Upper lobe of left lung (tissue), 6 donors: ENCODE measurements at regions not wholly inside any gene's neighbourhood (a gene's known extent, or its start where the extent isn't known, plus 50 kb on each side); places are given as distances from the start of the nearest gene placed in this dataset.

Experiments
- ATAC-seq, 2 donors: fragments of 200-7000 bp; cut with Tn5 transposase; one replicate each; pipeline ENCODE4 v1.9.1; 2022; ENCODE audit warnings: mild to moderate bottlenecking in 2 of 2, moderate library complexity in 2 of 2; ENCODE audit not compliant: low FRiP score in 2 of 2
- DNase-seq, 2 donors: peaks; one replicate each; pipeline ENCODE4 v3.0.0-alpha.2; 2019 to 2020
- H3K27ac ChIP-seq, 4 donors: fragments of 200-600 bp; sonication (generic); one replicate each; pipeline ENCODE4 v1.5.1; 2016 to 2019
- H3K27me3 ChIP-seq, 4 donors: fragments of 200-600 bp; sonication (generic); one replicate each; pipeline ENCODE4 v1.5.1; 2017 to 2019
- H3K36me3 ChIP-seq, 4 donors: fragments of 200-600 bp; sonication (generic); one replicate each; pipeline ENCODE4 v1.5.1; 2016 to 2019
- H3K4me1 ChIP-seq, 4 donors: fragments of 200-600 bp; sonication (generic); one replicate each; pipeline ENCODE4 v1.5.1; 2018 to 2019
- H3K4me3 ChIP-seq, 4 donors: fragments of 200-600 bp; sonication (generic); one replicate each; pipeline ENCODE4 v1.5.1; 2017 to 2019; ENCODE audit warnings: mild to moderate bottlenecking in 2 of 4, moderate library complexity in 1 of 4
- H3K9me3 ChIP-seq, 4 donors: fragments of 200-600 bp; sonication (generic); one replicate each; pipeline ENCODE4 v1.5.1; 2018 to 2019
- CTCF ChIP-seq, 6 experiments: fragments of 450-650 bp in 4 of 6; fragments of 200-600 bp in 2 of 6; sonication (generic) in 2 of 6; IDR thresholded peaks; one replicate each; pipeline ENCODE4 v1.5.1; 2016 to 2019; ENCODE audit warnings: antibody characterized with exemption in 6 of 6
- EP300 ChIP-seq, 4 donors: sonication (generic); formaldehyde crosslinking; IDR thresholded peaks; one replicate each; pipeline ENCODE4 v1.5.1; 2017; ENCODE audit warnings: antibody characterized with exemption in 4 of 4, control low read depth in 2 of 4
- POLR2A ChIP-seq, 4 donors: fragments of 450-650 bp; IDR thresholded peaks; one replicate each; pipeline ENCODE4 v1.5.1; 2016 to 2017; ENCODE audit warnings: antibody characterized with exemption in 4 of 4, mild to moderate bottlenecking in 2 of 4
- POLR2AphosphoS5 ChIP-seq, 2 donors: sonication (generic); formaldehyde crosslinking; IDR thresholded peaks; one replicate each; pipeline ENCODE4 v1.5.1; 2017; ENCODE audit warnings: antibody characterized with exemption in 2 of 2
- WGBS, 2 donors: methylation state at CpG; one replicate each; pipeline ENCODE4 v1.1.5; 2017 to 2018; 5-methylcytosine and 5-hydroxymethylcytosine counted together
- donor health status: DM: no; HTN: no; CAD: no; lungs with moderate emphysema.
- donor health status: DM: no; HTN: yes; CAD: no; lungs with severe emphysema.

GRCh38 chr5:63686938-63687337 is 275.3 kb downstream of the HTR1A start:
- Histone ChIP-seq H3K9me3 (no peaks in the 10 kb centered on the region), H3K36me3 (no peaks in the 10 kb centered on the region), H3K4me3 (no peak overlapping the region), H3K27ac (no peak overlapping the region), H3K27me3 (no peaks in the 10 kb centered on the region), H3K4me1 (no peaks in the 10 kb centered on the region)
- DNase-seq: no peak
- no peak for ATAC-seq
- TF ChIP-seq CTCF (IDR thresholded peaks at IDR 0.05) (no peak), POLR2A (IDR thresholded peaks at IDR 0.05) (no peak), EP300 (IDR thresholded peaks at IDR 0.05) (no peak), POLR2AphosphoS5 (IDR thresholded peaks at IDR 0.05) (no peak)
- 72 to 76% methylated on average over 5 of the region's 5 CpGs for WGBS, 2 donors

- DNase-seq: no peak
- WGBS, 2 donors: 40 to 56% methylated on average over 2 of the region's 2 CpGs
- no peak overlapping the region for H3K4me3 ChIP-seq
- H3K27ac ChIP-seq: no peak overlapping the region
- no peak for ATAC-seq
- no peaks in the 10 kb centered on the region for H3K36me3 ChIP-seq
- H3K27me3 ChIP-seq: no peaks in the 10 kb centered on the region
- no peaks in the 10 kb centered on the region for H3K4me1 ChIP-seq
- H3K9me3 ChIP-seq: no peaks in the 10 kb centered on the region
- TF ChIP-seq EP300 (IDR thresholded peaks at IDR 0.05) (no peak), POLR2AphosphoS5 (IDR thresholded peaks at IDR 0.05) (no peak), CTCF (IDR thresholded peaks at IDR 0.05) (no peak)
These were observed 276.1 kb downstream of the HTR1A start for GRCh38 chr5:63686181-63686580.

GRCh38 chr5:63685454-63685853 is 276.8 kb downstream of the HTR1A start:
- TF ChIP-seq CTCF (IDR thresholded peaks at IDR 0.05) (no peak), POLR2A (IDR thresholded peaks at IDR 0.05) (no peak), POLR2AphosphoS5 (IDR thresholded peaks at IDR 0.05) (no peak), EP300 (IDR thresholded peaks at IDR 0.05) (no peak)
- no peak for DNase-seq
- Histone ChIP-seq H3K27me3 (no peaks in the 10 kb centered on the region), H3K4me1 (no peaks in the 10 kb centered on the region), H3K36me3 (no peaks in the 10 kb centered on the region), H3K27ac (no peak overlapping the region), H3K9me3 (no peaks in the 10 kb centered on the region), H3K4me3 (no peak overlapping the region)
- ATAC-seq: no peak

DNA sequence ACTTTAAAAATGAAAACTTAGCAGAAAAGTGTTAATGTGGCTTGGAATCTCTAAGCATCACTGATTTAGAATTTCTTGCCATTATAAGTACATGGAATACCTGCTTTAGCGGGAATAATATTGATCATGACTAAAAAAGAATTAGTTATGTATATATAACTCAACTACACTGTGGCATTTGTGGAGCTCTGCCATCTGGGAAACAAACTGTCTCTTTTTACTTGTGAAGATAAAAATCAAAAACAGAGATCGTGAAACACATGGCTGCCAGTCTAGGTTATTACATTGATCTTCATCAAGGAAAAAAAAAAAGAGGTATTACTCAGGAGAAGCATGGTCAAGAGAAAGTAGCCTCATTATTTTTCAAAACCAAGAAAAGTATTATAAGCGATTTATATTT is 287.4 kb downstream of the HTR1A start:
- H3K36me3 ChIP-seq: no peaks in the 10 kb centered on the region
- no peaks in the 10 kb centered on the region for H3K4me1 ChIP-seq
- no peak for DNase-seq
- no peak overlapping the region for H3K4me3 ChIP-seq
- no peaks in the 10 kb centered on the region for H3K27me3 ChIP-seq
- ATAC-seq: no peak
- H3K9me3 ChIP-seq: no peaks in the 10 kb centered on the region
- H3K27ac ChIP-seq: no peak overlapping the region
- 76 to 81% methylated on average over 3 of the region's 3 CpGs for WGBS, 2 donors
- TF ChIP-seq EP300 (IDR thresholded peaks at IDR 0.05) (no peak), CTCF (IDR thresholded peaks at IDR 0.05) (no peak), POLR2A (IDR thresholded peaks at IDR 0.05) (no peak), POLR2AphosphoS5 (IDR thresholded peaks at IDR 0.05) (no peak)

GRCh38 chr5:63655043-63655442 is 307.2 kb downstream of the HTR1A start:
- DNase-seq (no peak), ATAC-seq (no peak)
- H3K4me3 ChIP-seq: no peak overlapping the region
- H3K4me1 ChIP-seq: no peaks in the 10 kb centered on the region
- H3K27ac ChIP-seq: no peak overlapping the region
- TF ChIP-seq EP300 (IDR thresholded peaks at IDR 0.05) (no peak), POLR2A (IDR thresholded peaks at IDR 0.05) (no peak), CTCF (IDR thresholded peaks at IDR 0.05) (no peak), POLR2AphosphoS5 (IDR thresholded peaks at IDR 0.05) (no peak)
- 75 to 82% methylated on average over 1 of the region's 1 CpG for WGBS, 2 donors
- no peaks in the 10 kb centered on the region for H3K36me3 ChIP-seq
- no peaks in the 10 kb centered on the region for H3K9me3 ChIP-seq
- no peaks in the 10 kb centered on the region for H3K27me3 ChIP-seq
